ENCODE measurements at regions not wholly inside any gene's neighbourhood (a gene's known extent, or its start where the extent isn't known, plus 50 kb on each side); places are given as distances from the start of the nearest gene placed in this dataset.

DNA sequence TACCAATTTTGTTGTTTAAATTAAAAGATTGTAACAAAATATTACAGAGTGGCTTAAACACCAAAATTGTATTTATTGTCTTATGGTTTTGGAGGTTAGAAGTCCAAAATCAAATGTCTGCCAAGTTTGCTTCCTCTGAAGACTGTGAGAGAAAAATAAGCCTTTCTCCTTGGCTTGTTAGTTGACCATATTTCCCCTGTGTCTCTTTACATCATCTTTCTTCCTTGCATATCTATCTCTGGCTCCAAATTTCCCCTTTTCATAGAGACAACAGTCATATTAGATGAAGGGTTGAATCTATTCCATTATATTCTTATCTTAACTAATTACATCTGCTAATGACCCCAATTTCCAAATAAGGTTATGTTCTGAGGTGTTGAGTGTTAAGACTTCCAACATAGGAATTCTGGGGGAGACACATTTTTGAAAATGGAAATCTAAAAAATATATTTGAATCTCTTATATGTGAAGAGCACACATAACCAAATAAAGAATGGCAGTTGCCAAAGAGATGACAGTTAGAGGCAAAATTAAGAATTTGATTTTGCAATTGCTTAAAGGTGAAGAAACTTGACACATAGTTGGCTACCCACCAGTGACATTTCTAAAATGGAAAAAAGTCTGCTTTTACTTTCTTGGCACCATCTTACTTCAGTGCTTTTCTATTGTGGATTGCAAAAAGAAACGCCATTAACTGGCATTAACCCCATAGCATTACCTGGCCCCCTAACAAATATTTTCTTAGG, 407.2 kb downstream of the FSCB start:
- TF ChIP-seq, protein P1, sequence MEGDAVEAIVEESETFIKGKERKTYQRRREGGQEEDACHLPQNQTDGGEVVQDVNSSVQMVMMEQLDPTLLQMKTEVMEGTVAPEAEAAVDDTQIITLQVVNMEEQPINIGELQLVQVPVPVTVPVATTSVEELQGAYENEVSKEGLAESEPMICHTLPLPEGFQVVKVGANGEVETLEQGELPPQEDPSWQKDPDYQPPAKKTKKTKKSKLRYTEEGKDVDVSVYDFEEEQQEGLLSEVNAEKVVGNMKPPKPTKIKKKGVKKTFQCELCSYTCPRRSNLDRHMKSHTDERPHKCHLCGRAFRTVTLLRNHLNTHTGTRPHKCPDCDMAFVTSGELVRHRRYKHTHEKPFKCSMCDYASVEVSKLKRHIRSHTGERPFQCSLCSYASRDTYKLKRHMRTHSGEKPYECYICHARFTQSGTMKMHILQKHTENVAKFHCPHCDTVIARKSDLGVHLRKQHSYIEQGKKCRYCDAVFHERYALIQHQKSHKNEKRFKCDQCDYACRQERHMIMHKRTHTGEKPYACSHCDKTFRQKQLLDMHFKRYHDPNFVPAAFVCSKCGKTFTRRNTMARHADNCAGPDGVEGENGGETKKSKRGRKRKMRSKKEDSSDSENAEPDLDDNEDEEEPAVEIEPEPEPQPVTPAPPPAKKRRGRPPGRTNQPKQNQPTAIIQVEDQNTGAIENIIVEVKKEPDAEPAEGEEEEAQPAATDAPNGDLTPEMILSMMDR (conservative IDR thresholded peaks at IDR 0.05; ENCODE audit: low read depth, low read length): no peak
- no peak for TF ChIP-seq EZH2 (IDR thresholded peaks at IDR 0.05; ENCODE audit: borderline replicate concordance, low read depth, low read length, poor library complexity, severe bottlenecking)
